ENCODE measurements at regions not wholly inside any gene's neighbourhood (a gene's known extent, or its start where the extent isn't known, plus 50 kb on each side); places are given as distances from the start of the nearest gene placed in this dataset.

GRCh38 chr3:78414261-78414660 is 1353.5 kb downstream of the ROBO1 start:
- Histone ChIP-seq H3K36me3 (no peaks in the 10 kb centered on the region), H3K27ac (no peak overlapping the region), H3K4me3 (no peak overlapping the region), H3K9me3 (no peaks in the 10 kb centered on the region), H3K4me1 (no peaks in the 10 kb centered on the region), H3K27me3 (no peaks in the 10 kb centered on the region)
- intact Hi-C loops (cut with DNase I): no loop called here
- DNase-seq: no peak
- TF ChIP-seq CTCF (IDR thresholded peaks at IDR 0.05): no peak
- TF ChIP-seq POLR2A (IDR thresholded peaks at IDR 0.05): no peak
- WGBS, 2 donors: 67 to 78% methylated on average over 2 of the region's 2 CpGs

- TF ChIP-seq CTCF (IDR thresholded peaks at IDR 0.05): no peak
- no peak for TF ChIP-seq POLR2A (IDR thresholded peaks at IDR 0.05)
- no peaks in the 10 kb centered on the region for H3K9me3 ChIP-seq
- H3K4me3 ChIP-seq: no peak overlapping the region
- no peaks in the 10 kb centered on the region for H3K4me1 ChIP-seq
- no peak for DNase-seq
- H3K27me3 ChIP-seq: no peaks in the 10 kb centered on the region
- H3K27ac ChIP-seq: no peak overlapping the region
- intact Hi-C loops (cut with DNase I): no loop called here
- no peaks in the 10 kb centered on the region for H3K36me3 ChIP-seq
These were observed 1347.2 kb downstream of the ROBO1 start for GRCh38 chr3:78420611-78421010.

GRCh38 chr3:78421247-78421966 is 1346.4 kb downstream of the ROBO1 start:
- no peak for DNase-seq
- intact Hi-C loops (cut with DNase I): no loop called here
- 78 to 89% methylated on average over 7 of the region's 7 CpGs for WGBS, 2 donors
- TF ChIP-seq POLR2A (IDR thresholded peaks at IDR 0.05) (no peak), CTCF (IDR thresholded peaks at IDR 0.05) (no peak)
- H3K4me1 ChIP-seq: no peaks in the 10 kb centered on the region
- H3K27me3 ChIP-seq: no peaks in the 10 kb centered on the region
- no peaks in the 10 kb centered on the region for H3K36me3 ChIP-seq
- H3K4me3 ChIP-seq: no peak overlapping the region
- no peaks in the 10 kb centered on the region for H3K9me3 ChIP-seq
- no peak overlapping the region for H3K27ac ChIP-seq

- no peak for DNase-seq
- TF ChIP-seq POLR2A (IDR thresholded peaks at IDR 0.05) (no peak), CTCF (IDR thresholded peaks at IDR 0.05) (no peak)
- intact Hi-C loops (cut with DNase I): no loop called here
- no peak overlapping the region for H3K27ac ChIP-seq
- 64 to 80% methylated on average over 1 of the region's 1 CpG for WGBS, 2 donors
- H3K27me3 ChIP-seq: no peaks in the 10 kb centered on the region
- H3K36me3 ChIP-seq: no peaks in the 10 kb centered on the region
- no peaks in the 10 kb centered on the region for H3K9me3 ChIP-seq
- H3K4me1 ChIP-seq: no peaks in the 10 kb centered on the region
- H3K4me3 ChIP-seq: no peak overlapping the region
These were observed 1343.1 kb downstream of the ROBO1 start for GRCh38 chr3:78424656-78425055.

- Histone ChIP-seq H3K27ac (no peak overlapping the region), H3K4me1 (no peaks in the 10 kb centered on the region), H3K9me3 (no peaks in the 10 kb centered on the region), H3K4me3 (no peak overlapping the region), H3K36me3 (no peaks in the 10 kb centered on the region), H3K27me3 (no peaks in the 10 kb centered on the region)
- TF ChIP-seq POLR2A (IDR thresholded peaks at IDR 0.05) (no peak), CTCF (IDR thresholded peaks at IDR 0.05) (no peak)
- DNase-seq: no peak
- WGBS, 2 donors: 68 to 89% methylated on average over 1 of the region's 1 CpG
- intact Hi-C loops (cut with DNase I): no loop called here
These were observed 1341.3 kb downstream of the ROBO1 start for GRCh38 chr3:78426454-78426853.

All from esophagus squamous epithelium (tissue), 5 donors.